ENCODE measurements at regions not wholly inside any gene's neighbourhood (a gene's known extent, or its start where the extent isn't known, plus 50 kb on each side); places are given as distances from the start of the nearest gene placed in this dataset.

DNA sequence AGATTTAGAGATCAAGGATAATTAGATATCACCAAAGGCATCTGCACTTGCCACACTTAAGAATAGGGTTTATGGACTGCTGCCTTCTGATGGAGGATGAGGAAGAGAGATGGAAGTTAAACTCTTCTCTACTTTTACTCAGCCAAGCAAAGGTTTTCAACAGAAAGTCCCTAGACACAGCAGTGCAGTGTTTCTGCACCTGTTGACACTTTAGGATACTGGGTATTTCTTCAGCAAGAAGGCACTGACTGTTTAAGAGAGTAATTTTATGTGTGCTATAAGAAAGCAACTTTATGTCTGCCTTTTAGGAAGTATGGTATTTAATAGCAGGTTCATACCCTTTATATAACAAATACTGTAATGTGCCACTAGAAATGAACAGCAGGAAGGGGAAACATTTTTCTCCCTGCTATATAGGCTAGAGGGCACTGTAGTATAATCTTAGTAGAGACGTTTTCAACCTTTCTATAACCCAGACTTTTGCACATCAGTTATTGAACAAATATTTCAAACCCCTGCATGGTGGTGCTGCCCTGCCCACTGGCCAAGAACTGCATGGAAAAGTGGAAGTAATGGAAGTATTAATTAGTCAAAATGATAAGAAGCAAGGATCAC lies 225.0 kb upstream of the GRIP1 start:
- intact Hi-C loops (cut with micrococcal nuclease) = no loop called here
- no peak for DNase-seq (ENCODE audit: low spot score)
- Mint-ChIP-seq H3K36me3 (ENCODE audit: low read depth) (no peaks in the 10 kb centered on the region), H3K4me1 (ENCODE audit: low read depth) (peaks cover 6% of the 10 kb centered on the region), H3K27me3 (ENCODE audit: low read depth) (peaks cover 4% of the 10 kb centered on the region), H3K9me3 (no peaks in the 10 kb centered on the region), H3K4me3 (ENCODE audit: low read depth) (no peak overlapping the region), H3K27ac (no peak overlapping the region)

DNA sequence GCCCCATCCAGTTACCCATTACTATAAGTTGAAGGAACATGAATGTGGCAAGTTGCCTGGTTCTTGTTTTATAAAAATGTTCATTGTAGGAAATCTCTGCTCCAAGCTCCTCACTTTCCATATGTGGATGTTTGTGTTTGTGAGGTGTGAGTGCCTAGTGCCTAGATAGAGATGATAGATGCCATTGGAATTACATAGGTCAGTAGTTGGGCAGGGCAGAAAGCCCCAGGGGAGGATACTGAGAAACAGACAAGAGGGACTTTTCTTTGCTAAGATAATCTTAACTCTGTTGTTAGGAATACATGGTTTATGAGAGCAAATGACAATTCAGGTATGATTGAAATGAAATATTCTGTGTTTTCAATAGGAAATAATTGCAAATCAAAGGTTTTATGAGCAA lies 226.3 kb upstream of the GRIP1 start:
- Mint-ChIP-seq H3K36me3 (ENCODE audit: low read depth) (no peaks in the 10 kb centered on the region), H3K4me3 (ENCODE audit: low read depth) (no peak overlapping the region), H3K9me3 (no peaks in the 10 kb centered on the region), H3K27ac (no peak overlapping the region), H3K27me3 (ENCODE audit: low read depth) (peaks cover 4% of the 10 kb centered on the region), H3K4me1 (ENCODE audit: low read depth) (peaks cover 6% of the 10 kb centered on the region)
- intact Hi-C loops (cut with micrococcal nuclease) = no loop called here
- no peak for DNase-seq (ENCODE audit: low spot score)

DNA sequence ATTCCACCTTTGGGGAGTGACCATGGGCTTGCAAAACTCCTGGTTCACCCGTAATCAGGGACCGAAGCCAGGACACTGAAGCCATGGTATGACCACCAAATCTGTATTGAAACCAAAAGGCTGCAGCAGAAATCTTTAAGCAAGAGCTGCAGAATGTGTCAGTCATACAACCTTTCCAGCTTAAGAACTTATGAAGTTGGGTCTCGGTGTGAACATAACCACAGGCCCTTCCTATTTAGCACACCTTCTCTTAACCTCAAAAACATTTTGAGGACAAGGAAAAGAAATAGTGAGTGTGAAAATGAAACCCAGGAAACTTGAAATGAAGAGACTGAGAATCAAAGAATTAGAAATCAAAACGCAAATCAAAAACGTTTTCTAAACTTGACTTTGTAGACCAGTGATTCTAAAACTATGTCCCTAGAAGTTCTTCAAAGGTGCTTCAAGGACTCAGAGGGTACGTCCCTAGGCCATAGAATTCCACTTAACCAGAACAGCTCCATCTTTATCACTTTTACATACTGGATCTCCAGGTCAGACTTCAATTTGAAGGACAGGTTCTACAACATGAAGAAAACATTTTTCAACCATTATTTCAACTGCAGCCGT lies 231.6 kb upstream of the GRIP1 start:
- no peak overlapping the region for H3K27ac Mint-ChIP-seq

DNA sequence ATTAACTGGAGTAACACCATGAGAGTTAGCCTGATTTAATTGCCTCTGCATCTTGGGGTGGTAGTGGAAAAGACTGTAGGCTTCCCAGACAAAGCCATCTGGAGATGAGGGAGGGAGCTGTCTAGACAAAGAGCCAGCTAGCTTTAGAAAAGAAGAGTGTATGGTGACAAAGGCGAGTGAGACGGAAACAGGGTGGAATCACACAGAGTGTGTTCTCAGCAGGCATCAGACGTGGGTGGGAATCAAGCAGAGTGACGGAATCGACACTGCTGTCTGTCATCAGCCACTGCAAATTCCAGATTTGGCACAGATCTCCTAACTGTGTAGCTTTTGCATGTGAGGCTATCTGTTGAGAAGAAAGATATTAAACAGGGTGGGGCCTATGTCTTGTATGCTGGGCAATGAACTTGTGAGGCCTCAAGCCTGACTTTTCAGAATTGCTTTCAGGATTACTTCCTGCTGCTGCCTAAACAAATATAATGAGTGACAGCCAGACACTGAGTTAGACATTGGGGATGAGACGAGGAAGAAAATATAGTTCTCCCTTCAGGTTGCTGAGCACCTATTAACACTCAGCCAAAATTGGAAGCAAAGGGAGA lies 236.5 kb upstream of the GRIP1 start:
- Mint-ChIP-seq H3K4me3 (ENCODE audit: low read depth) (no peak overlapping the region), H3K27me3 (ENCODE audit: low read depth) (peaks cover 4% of the 10 kb centered on the region)
- intact Hi-C loops (cut with micrococcal nuclease) = no loop called here

More for the DNA sequence above, 231.6 kb upstream of the GRIP1 start:
- Mint-ChIP-seq H3K4me1 (ENCODE audit: low read depth) (no peaks in the 10 kb centered on the region), H3K4me3 (ENCODE audit: low read depth) (no peak overlapping the region), H3K9me3 (no peaks in the 10 kb centered on the region), H3K27me3 (ENCODE audit: low read depth) (no peaks in the 10 kb centered on the region), H3K36me3 (ENCODE audit: low read depth) (no peaks in the 10 kb centered on the region)
- no peak for DNase-seq (ENCODE audit: low spot score)
- intact Hi-C loops (cut with micrococcal nuclease) = no loop called here

DNA sequence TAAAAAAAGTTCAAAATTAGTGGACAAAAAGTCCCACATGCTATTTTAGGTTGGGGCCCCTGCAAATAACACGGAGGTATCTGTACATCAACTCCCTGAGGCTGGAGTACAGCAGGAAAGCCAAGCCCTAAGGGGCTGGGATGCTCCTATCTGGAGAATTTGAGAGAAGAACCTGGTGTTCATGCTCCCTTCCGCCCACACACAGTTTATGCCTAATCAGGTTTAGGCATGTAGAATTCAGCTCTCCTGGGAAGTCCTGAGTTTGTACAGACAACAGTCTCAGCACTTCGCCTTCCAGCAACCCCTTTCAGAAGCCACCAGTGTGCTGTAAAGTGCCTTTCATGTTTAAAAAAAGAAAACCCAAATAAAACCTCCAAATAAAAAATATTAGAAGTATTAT lies 237.3 kb upstream of the GRIP1 start:
- intact Hi-C loops (cut with micrococcal nuclease) = no loop called here
- H3K4me3 Mint-ChIP-seq (ENCODE audit: low read depth) = no peak overlapping the region
- no peaks in the 10 kb centered on the region for H3K9me3 Mint-ChIP-seq
- no peaks in the 10 kb centered on the region for H3K4me1 Mint-ChIP-seq (ENCODE audit: low read depth)
- peaks cover 4% of the 10 kb centered on the region for H3K27me3 Mint-ChIP-seq (ENCODE audit: low read depth)
- DNase-seq (ENCODE audit: low spot score) = no peak
- no peak overlapping the region for H3K27ac Mint-ChIP-seq
- H3K36me3 Mint-ChIP-seq (ENCODE audit: low read depth) = no peaks in the 10 kb centered on the region

More for the DNA sequence above, 236.5 kb upstream of the GRIP1 start:
- H3K27ac Mint-ChIP-seq = no peak overlapping the region
- no peaks in the 10 kb centered on the region for H3K4me1 Mint-ChIP-seq (ENCODE audit: low read depth)
- H3K9me3 Mint-ChIP-seq = no peaks in the 10 kb centered on the region
- DNase-seq (ENCODE audit: low spot score) = no peak
- no peaks in the 10 kb centered on the region for H3K36me3 Mint-ChIP-seq (ENCODE audit: low read depth)

DNA sequence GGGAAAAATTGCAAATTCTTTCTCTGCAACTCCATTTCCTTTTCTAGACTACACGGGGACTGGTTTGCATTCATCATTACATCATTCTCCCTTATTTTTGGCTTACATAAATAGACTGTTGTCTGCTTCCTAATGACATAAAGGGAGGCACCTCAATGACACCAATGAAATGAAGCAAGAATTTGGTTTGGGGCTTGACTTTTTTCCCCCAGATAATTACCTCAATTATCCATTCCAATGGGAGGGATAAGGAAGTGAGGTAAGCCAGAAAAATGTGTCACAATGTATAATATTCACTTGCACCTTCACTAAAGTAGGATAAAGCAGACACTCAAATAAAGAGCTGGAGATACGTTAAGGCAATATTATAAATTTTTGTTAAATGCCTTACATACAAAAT lies 240.6 kb upstream of the GRIP1 start:
- H3K27me3 Mint-ChIP-seq (ENCODE audit: low read depth) = peaks cover 4% of the 10 kb centered on the region
- intact Hi-C loops (cut with micrococcal nuclease) = no loop called here
- H3K36me3 Mint-ChIP-seq (ENCODE audit: low read depth) = no peaks in the 10 kb centered on the region
- DNase-seq (ENCODE audit: low spot score) = no peak
- H3K27ac Mint-ChIP-seq = no peak overlapping the region
- no peak overlapping the region for H3K4me3 Mint-ChIP-seq (ENCODE audit: low read depth)
- H3K9me3 Mint-ChIP-seq = no peaks in the 10 kb centered on the region
- H3K4me1 Mint-ChIP-seq (ENCODE audit: low read depth) = no peaks in the 10 kb centered on the region

DNA sequence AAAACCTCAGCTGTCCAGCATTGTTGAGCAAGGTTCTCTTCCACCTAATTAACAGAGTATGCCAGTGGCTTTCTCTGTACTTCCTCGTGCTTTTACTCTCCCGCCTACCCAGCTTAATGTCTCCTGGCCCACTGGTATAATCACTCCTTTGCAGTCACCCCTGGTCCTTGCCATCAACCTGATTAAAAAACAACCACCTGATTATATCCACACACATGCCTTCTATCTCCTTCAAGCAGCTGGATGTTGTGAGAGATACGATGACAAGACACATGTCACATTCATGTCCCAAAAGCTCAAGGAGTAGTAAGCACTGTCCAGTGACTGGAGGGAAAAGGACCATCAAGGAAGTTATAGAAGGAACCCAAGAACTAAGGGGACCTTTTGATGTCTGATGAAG lies 241.3 kb upstream of the GRIP1 start:
- DNase-seq (ENCODE audit: low spot score) = no peak
- no peaks in the 10 kb centered on the region for H3K36me3 Mint-ChIP-seq (ENCODE audit: low read depth)
- H3K27ac Mint-ChIP-seq = no peak overlapping the region
- H3K27me3 Mint-ChIP-seq (ENCODE audit: low read depth) = peaks cover 4% of the 10 kb centered on the region
- peaks cover 3% of the 10 kb centered on the region for H3K4me1 Mint-ChIP-seq (ENCODE audit: low read depth)
- H3K4me3 Mint-ChIP-seq (ENCODE audit: low read depth) = no peak overlapping the region
- intact Hi-C loops (cut with micrococcal nuclease) = no loop called here
- no peaks in the 10 kb centered on the region for H3K9me3 Mint-ChIP-seq

DNA sequence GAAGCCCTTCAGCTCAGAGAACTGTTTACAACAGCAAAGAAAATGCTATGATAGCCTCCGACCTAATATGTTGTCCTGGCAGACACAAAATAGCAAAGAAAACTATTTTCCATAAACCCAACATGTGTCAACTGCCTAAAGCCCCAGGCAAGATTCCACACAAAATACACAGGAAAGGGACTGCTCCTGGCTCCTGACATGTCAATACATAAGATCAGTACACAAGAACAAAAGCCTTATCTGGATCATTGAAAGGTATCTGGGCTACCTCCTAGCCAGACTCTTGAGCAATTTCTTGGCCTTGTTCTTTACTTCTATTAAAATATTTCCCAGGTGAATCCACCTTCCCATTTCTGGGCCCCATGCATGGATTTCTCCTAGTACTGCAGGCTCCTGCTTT lies 242.3 kb upstream of the GRIP1 start:
- H3K9me3 Mint-ChIP-seq = no peaks in the 10 kb centered on the region
- H3K27ac Mint-ChIP-seq = no peak overlapping the region
- intact Hi-C loops (cut with micrococcal nuclease) = no loop called here
- H3K27me3 Mint-ChIP-seq (ENCODE audit: low read depth) = peaks cover 4% of the 10 kb centered on the region
- no peak for DNase-seq (ENCODE audit: low spot score)
- no peak overlapping the region for H3K4me3 Mint-ChIP-seq (ENCODE audit: low read depth)
- no peaks in the 10 kb centered on the region for H3K36me3 Mint-ChIP-seq (ENCODE audit: low read depth)
- H3K4me1 Mint-ChIP-seq (ENCODE audit: low read depth) = peaks cover 4% of the 10 kb centered on the region

DNA sequence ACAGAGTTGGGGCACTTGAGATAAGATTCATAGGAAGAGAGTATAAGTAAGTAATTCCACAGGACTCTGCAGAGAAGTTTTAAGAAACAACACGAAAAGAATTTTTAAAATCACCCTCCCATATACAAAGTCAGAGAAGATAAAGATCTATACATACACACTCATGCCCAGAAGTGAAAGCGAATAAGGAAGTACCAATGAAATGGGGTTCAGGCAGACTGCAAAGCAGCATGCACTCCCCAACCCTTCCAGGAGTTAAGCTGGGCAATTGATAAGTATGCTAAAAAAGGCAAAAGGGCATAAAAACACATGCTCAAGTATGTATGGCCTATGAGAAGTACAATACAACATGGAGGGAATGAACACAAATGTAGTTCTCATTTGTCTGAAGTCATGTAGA lies 246.2 kb upstream of the GRIP1 start:
- Mint-ChIP-seq H3K36me3 (ENCODE audit: low read depth) (no peaks in the 10 kb centered on the region), H3K27me3 (ENCODE audit: low read depth) (peaks cover 9% of the 10 kb centered on the region), H3K9me3 (no peaks in the 10 kb centered on the region), H3K4me1 (ENCODE audit: low read depth) (peaks cover 4% of the 10 kb centered on the region), H3K4me3 (ENCODE audit: low read depth) (no peak overlapping the region), H3K27ac (no peak overlapping the region)
- intact Hi-C loops (cut with micrococcal nuclease) = no loop called here
- no peak for DNase-seq (ENCODE audit: low spot score)

DNA sequence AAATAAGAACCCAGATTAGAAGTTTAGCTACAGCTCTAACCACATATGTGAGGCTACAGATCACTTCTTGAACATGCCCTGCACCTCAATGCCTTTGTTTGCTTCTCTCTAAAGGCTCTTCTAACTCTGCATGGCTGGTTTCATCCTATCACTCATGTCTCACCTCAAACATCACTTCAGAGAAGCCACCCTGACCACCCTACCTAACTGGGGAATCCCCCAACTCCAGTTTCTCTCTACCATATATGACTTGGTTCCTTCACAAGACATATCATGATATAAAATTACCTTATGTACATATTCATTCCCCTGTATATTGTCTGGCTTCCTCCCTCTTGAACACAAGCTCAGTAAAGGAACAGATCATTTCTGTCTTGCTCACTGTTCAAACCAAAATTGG lies 250.2 kb upstream of the GRIP1 start:
- DNase-seq (ENCODE audit: low spot score) = no peak
- H3K36me3 Mint-ChIP-seq (ENCODE audit: low read depth) = no peaks in the 10 kb centered on the region
- no peak overlapping the region for H3K27ac Mint-ChIP-seq
- intact Hi-C loops (cut with micrococcal nuclease) = no loop called here
- peaks cover 4% of the 10 kb centered on the region for H3K4me1 Mint-ChIP-seq (ENCODE audit: low read depth)
- H3K4me3 Mint-ChIP-seq (ENCODE audit: low read depth) = no peak overlapping the region
- H3K9me3 Mint-ChIP-seq = no peaks in the 10 kb centered on the region
- peaks cover 15% of the 10 kb centered on the region for H3K27me3 Mint-ChIP-seq (ENCODE audit: low read depth)

DNA sequence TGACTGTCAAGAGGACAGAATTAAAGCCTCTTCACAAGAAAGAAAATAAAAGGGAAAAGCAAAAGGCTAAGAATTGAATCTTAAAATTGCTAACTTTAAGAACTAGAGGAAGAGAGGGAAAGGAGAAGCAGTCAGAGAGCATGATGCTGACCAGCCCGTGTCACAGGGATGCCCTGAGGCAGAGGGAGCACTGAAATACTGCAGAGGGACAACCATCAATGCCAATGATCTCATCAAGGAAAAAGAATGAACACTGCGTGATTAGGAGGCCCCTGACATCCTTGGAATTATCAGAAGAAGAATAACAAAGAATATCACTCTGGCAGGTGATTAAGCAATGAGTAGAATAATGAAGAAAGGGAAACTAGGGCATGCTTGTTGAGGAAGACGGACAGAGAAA lies 252.2 kb upstream of the GRIP1 start:
- no peak overlapping the region for H3K4me3 Mint-ChIP-seq (ENCODE audit: low read depth)
- no peaks in the 10 kb centered on the region for H3K9me3 Mint-ChIP-seq
- DNase-seq (ENCODE audit: low spot score) = no peak
- no peaks in the 10 kb centered on the region for H3K36me3 Mint-ChIP-seq (ENCODE audit: low read depth)
- H3K4me1 Mint-ChIP-seq (ENCODE audit: low read depth) = no peaks in the 10 kb centered on the region
- intact Hi-C loops (cut with micrococcal nuclease) = no loop called here
- peaks cover 20% of the 10 kb centered on the region for H3K27me3 Mint-ChIP-seq (ENCODE audit: low read depth)
- no peak overlapping the region for H3K27ac Mint-ChIP-seq

DNA sequence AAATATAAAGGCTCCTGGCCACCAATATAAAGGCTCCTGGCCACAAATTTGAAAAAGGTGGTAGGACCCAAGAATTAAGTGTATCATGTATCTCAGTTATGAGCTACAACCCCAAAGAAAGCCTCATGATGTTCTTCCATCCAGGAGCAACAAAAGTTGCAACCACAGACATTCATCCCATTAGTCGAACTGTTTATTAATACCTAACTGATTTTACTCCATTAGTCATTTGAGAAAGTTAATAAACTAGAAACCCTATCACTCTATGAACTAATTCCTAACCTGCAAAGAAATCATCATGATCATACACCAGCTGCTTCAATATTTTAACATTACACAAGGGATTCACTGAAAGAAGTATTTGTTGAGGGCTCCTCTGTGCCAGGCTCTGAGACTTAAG lies 253.2 kb upstream of the GRIP1 start:
- Mint-ChIP-seq H3K27ac (no peak overlapping the region), H3K4me1 (ENCODE audit: low read depth) (no peaks in the 10 kb centered on the region), H3K27me3 (ENCODE audit: low read depth) (peaks cover 20% of the 10 kb centered on the region), H3K9me3 (no peaks in the 10 kb centered on the region), H3K4me3 (ENCODE audit: low read depth) (no peak overlapping the region), H3K36me3 (ENCODE audit: low read depth) (no peaks in the 10 kb centered on the region)
- intact Hi-C loops (cut with micrococcal nuclease) = no loop called here
- DNase-seq (ENCODE audit: low spot score) = no peak

DNA sequence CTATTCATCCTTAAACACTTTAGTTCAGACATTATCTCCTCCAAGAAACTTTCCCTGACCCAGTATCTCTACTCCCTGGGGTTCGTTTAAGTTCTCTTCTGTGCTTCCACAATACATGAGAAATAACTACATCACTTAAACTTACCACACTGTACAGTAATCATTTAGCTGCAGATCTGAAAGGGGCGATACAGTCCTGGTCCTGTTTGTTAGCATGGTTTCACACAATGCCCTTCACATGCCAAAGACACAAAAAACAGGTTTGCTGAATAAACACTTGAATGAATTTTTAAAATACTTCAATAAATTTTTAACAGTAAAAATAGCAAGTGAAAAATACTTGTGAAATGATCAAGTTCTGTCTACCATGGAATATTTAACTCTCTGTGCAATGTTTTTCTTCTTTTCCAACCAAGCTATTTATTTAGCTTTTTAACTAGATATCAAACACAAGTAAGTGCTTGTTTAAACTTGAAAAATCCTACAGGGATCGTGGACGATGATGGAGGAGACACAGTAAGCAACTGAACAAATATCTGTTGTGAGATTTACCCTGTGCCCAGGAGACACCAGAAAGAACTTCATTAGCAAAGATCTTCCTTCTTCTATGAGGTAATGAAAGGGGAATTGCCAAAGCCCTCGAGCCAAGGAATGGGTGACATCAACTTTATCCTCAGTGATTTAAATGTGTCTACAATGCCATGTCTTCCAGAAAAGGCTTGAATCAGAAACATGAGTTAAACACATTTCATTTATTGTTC lies 255.6 kb upstream of the GRIP1 start:
- no peak for DNase-seq (ENCODE audit: low spot score)
- Mint-ChIP-seq H3K27me3 (ENCODE audit: low read depth) (peaks cover 16% of the 10 kb centered on the region), H3K36me3 (ENCODE audit: low read depth) (no peaks in the 10 kb centered on the region), H3K27ac (no peak overlapping the region), H3K4me3 (ENCODE audit: low read depth) (no peak overlapping the region), H3K4me1 (ENCODE audit: low read depth) (no peaks in the 10 kb centered on the region), H3K9me3 (no peaks in the 10 kb centered on the region)
- intact Hi-C loops (cut with micrococcal nuclease) = no loop called here
